ENCODE measurements at regions not wholly inside any gene's neighbourhood (a gene's known extent, or its start where the extent isn't known, plus 50 kb on each side); places are given as distances from the start of the nearest gene placed in this dataset.

DNA sequence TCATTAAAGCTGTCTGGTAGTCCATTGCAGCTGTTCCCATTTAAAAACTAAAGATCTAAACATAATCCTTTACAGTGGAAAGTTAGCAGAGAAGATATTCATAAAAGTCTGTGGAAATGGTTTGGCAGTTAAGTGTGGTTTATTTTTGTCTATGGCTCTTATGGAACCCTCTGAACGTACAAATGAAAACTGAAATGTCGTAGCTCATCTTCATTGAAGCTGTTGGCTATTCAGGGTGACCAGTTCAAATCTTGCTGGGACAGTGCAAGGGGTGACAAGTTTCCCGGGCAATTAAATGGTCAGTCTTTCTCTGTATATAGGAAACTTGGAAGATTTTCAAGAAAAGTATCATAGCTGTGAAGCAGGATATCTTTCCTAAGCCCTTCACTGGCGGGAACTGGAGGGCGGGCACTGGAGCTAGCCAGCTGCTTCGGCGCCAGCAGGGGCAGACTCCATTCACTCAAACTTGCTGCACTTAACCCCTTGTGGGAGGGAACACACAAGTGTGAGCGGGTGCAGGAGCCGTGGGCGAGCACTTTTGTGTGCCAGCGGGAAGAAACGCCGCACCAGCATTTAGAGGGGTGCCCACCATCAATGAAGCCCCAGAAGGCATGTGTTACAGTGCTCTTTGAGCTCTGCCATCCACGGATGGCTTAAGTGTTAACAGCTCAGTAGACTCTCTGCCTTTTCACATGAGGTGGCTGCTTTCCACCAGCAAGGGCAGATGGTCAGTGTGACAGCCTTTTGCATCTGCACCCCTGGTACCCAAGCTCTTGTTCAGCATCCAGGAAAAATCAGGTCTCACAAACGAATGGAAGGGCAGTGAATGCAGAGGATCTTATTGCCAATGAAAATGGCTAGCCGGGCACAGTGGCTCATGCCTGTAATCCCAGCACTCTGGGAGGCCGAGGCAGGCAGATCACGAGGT is 232.1 kb upstream of the KAZN start:
- TF ChIP-seq EP300 (IDR thresholded peaks at IDR 0.05; ENCODE audit: borderline replicate concordance), result no peak
- TF ChIP-seq, protein P1, sequence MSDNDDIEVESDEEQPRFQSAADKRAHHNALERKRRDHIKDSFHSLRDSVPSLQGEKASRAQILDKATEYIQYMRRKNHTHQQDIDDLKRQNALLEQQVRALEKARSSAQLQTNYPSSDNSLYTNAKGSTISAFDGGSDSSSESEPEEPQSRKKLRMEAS (IDR thresholded peaks at IDR 0.05), result no peak
- no peak for TF ChIP-seq TAF1 (IDR thresholded peaks at IDR 0.05; ENCODE audit: low read depth)
- TF ChIP-seq FOXM1 (IDR thresholded peaks at IDR 0.05; ENCODE audit: borderline replicate concordance, low read depth), result no peak

DNA sequence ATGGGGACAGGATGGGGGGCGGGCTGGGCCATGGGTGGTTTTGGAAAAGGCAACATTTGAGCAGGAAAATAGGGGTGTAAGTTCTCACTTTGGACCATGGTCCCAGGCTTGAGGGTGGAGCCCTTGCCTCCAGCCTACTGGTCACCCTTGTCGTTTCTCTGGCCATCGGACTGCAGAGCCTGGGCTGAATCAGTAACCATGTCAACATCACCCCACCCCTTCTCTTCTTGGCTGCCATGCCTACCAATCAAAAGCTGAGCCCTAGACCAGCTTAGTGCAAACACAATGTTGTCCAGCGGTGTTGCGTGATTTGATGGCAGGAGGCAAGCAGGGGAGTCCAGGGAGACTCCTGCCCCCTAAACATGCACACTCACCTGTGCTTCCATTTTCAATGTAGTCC is 231.0 kb upstream of the KAZN start:
- TF ChIP-seq, protein P1 (IDR thresholded peaks at IDR 0.05), result no peak
- TF ChIP-seq, protein P2, sequence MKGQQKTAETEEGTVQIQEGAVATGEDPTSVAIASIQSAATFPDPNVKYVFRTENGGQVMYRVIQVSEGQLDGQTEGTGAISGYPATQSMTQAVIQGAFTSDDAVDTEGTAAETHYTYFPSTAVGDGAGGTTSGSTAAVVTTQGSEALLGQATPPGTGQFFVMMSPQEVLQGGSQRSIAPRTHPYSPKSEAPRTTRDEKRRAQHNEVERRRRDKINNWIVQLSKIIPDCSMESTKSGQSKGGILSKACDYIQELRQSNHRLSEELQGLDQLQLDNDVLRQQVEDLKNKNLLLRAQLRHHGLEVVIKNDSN (IDR thresholded peaks at IDR 0.05), result no peak
- TF ChIP-seq EGR1 (IDR thresholded peaks at IDR 0.05), result no peak
- TF ChIP-seq CEBPB (IDR thresholded peaks at IDR 0.05), result no peak
- no peak for TF ChIP-seq TCF12 (IDR thresholded peaks at IDR 0.05; ENCODE audit: low read depth)
- no peak for TF ChIP-seq TEAD4 (IDR thresholded peaks at IDR 0.05)
- no peak for TF ChIP-seq CREB1 (IDR thresholded peaks at IDR 0.05; ENCODE audit: low read depth)
- no peak for TF ChIP-seq RAD21 (IDR thresholded peaks at IDR 0.05; ENCODE audit: low read depth)
- TF ChIP-seq NFIC (IDR thresholded peaks at IDR 0.05), result no peak
- no peak for TF ChIP-seq FOXM1 (IDR thresholded peaks at IDR 0.05; ENCODE audit: borderline replicate concordance, low read depth)
- no peak for TF ChIP-seq TAF1 (IDR thresholded peaks at IDR 0.05; ENCODE audit: low read depth)
- TF ChIP-seq ZBTB7A (IDR thresholded peaks at IDR 0.05; ENCODE audit: low read depth), result no peak
- TF ChIP-seq, protein P3, sequence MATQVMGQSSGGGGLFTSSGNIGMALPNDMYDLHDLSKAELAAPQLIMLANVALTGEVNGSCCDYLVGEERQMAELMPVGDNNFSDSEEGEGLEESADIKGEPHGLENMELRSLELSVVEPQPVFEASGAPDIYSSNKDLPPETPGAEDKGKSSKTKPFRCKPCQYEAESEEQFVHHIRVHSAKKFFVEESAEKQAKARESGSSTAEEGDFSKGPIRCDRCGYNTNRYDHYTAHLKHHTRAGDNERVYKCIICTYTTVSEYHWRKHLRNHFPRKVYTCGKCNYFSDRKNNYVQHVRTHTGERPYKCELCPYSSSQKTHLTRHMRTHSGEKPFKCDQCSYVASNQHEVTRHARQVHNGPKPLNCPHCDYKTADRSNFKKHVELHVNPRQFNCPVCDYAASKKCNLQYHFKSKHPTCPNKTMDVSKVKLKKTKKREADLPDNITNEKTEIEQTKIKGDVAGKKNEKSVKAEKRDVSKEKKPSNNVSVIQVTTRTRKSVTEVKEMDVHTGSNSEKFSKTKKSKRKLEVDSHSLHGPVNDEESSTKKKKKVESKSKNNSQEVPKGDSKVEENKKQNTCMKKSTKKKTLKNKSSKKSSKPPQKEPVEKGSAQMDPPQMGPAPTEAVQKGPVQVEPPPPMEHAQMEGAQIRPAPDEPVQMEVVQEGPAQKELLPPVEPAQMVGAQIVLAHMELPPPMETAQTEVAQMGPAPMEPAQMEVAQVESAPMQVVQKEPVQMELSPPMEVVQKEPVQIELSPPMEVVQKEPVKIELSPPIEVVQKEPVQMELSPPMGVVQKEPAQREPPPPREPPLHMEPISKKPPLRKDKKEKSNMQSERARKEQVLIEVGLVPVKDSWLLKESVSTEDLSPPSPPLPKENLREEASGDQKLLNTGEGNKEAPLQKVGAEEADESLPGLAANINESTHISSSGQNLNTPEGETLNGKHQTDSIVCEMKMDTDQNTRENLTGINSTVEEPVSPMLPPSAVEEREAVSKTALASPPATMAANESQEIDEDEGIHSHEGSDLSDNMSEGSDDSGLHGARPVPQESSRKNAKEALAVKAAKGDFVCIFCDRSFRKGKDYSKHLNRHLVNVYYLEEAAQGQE (IDR thresholded peaks at IDR 0.05; ENCODE audit: low read depth), result no peak
- TF ChIP-seq YY1 (IDR thresholded peaks at IDR 0.05; ENCODE audit: low read depth), result no peak
- no peak for TF ChIP-seq EP300 (IDR thresholded peaks at IDR 0.05; ENCODE audit: borderline replicate concordance)

DNA sequence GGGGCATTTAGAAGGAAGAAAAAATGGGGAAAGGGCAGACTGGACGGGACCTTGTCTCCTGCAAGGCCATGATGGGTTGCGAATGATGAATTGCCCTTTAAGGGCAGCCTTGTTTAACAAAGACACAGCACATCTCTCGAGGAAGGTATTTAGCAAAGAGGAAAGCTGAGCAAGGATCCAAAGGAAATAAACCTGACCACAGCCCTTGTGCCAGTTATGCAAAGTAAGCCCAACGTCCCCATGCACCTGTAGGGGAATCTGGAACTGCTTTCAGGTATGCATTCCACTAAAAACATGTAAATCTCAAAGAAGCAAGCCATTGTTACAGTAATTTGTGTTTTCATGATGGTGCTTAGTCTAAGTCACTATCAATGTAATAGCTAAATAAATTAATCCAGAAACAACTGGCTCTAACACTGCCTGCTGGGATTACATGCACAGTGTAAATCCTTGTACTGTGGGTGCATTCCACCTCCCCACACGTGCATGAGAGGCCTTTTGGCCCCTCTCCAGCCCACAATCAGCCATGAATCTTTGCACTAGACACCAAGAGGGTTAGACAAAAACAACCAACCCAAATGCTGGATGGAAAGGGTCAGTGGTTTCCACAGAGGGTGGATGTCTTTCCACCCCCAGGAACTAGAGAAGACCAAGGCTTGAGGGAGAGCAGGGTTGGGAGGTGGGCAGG is 228.8 kb upstream of the KAZN start:
- no peak for TF ChIP-seq EP300 (IDR thresholded peaks at IDR 0.05; ENCODE audit: borderline replicate concordance)
- TF ChIP-seq NFIC (IDR thresholded peaks at IDR 0.05), result no peak
- TF ChIP-seq YY1 (IDR thresholded peaks at IDR 0.05; ENCODE audit: low read depth), result no peak
- no peak for TF ChIP-seq FOXM1 (IDR thresholded peaks at IDR 0.05; ENCODE audit: borderline replicate concordance, low read depth)
- TF ChIP-seq EGR1 (IDR thresholded peaks at IDR 0.05), result no peak
- TF ChIP-seq ZBTB7A (IDR thresholded peaks at IDR 0.05; ENCODE audit: low read depth), result no peak
- TF ChIP-seq RAD21 (IDR thresholded peaks at IDR 0.05; ENCODE audit: low read depth), result no peak
- no peak for TF ChIP-seq CREB1 (IDR thresholded peaks at IDR 0.05; ENCODE audit: low read depth)
- TF ChIP-seq, protein P1 (IDR thresholded peaks at IDR 0.05), result no peak
- TF ChIP-seq, protein P3 (IDR thresholded peaks at IDR 0.05; ENCODE audit: low read depth), result no peak
- no peak for TF ChIP-seq TCF12 (IDR thresholded peaks at IDR 0.05; ENCODE audit: low read depth)
- no peak for TF ChIP-seq TAF1 (IDR thresholded peaks at IDR 0.05; ENCODE audit: low read depth)
- no peak for TF ChIP-seq CEBPB (IDR thresholded peaks at IDR 0.05)
- TF ChIP-seq, protein P2 (IDR thresholded peaks at IDR 0.05), result no peak
- no peak for TF ChIP-seq TEAD4 (IDR thresholded peaks at IDR 0.05)

DNA sequence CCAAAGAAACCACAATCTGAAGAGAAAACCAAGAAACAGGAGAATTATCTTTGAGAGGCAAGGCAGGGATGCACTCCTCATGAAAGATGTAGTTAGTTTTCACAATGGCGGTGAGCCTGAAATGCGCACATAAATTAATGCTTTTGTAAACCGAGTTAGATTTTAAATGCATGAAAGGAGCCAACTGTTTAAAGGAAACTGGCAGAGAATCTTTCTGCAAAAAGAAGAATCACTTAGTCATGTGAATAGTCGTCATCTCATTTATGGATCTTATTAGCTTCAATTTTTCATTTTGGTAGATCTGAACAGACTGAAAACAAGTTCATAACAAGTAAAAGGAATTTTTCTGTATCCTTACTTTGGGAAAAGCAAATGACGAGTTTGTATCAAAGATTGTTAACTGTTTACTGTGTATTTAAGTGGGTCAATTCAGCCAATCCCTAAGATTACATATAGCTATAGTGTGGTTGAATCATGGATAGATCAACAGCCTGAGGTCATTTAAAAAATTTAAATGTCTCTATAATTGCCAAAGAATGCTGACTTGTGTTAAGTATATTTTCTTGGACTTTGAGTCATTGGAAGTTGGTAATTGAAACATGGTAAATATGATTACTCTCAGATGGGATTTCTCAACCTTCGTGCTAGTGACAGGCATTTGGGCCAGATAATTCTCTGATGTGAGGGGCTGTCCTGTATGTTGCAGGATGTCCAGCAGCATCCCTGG is 226.6 kb upstream of the KAZN start:
- TF ChIP-seq FOXM1 (IDR thresholded peaks at IDR 0.05; ENCODE audit: borderline replicate concordance, low read depth), result no peak
- TF ChIP-seq ZBTB7A (IDR thresholded peaks at IDR 0.05; ENCODE audit: low read depth), result no peak
- TF ChIP-seq NFIC (IDR thresholded peaks at IDR 0.05), result no peak
- TF ChIP-seq TEAD4 (IDR thresholded peaks at IDR 0.05), result no peak
- no peak for TF ChIP-seq YY1 (IDR thresholded peaks at IDR 0.05; ENCODE audit: low read depth)
- no peak for TF ChIP-seq TAF1 (IDR thresholded peaks at IDR 0.05; ENCODE audit: low read depth)
- TF ChIP-seq RAD21 (IDR thresholded peaks at IDR 0.05; ENCODE audit: low read depth), result no peak
- TF ChIP-seq, protein P1 (IDR thresholded peaks at IDR 0.05), result no peak
- TF ChIP-seq, protein P3 (IDR thresholded peaks at IDR 0.05; ENCODE audit: low read depth), result no peak
- TF ChIP-seq, protein P2 (IDR thresholded peaks at IDR 0.05), result no peak
- TF ChIP-seq CREB1 (IDR thresholded peaks at IDR 0.05; ENCODE audit: low read depth), result no peak
- TF ChIP-seq EP300 (IDR thresholded peaks at IDR 0.05; ENCODE audit: borderline replicate concordance), result no peak
- no peak for TF ChIP-seq EGR1 (IDR thresholded peaks at IDR 0.05)
- TF ChIP-seq CEBPB (IDR thresholded peaks at IDR 0.05), result no peak
- TF ChIP-seq TCF12 (IDR thresholded peaks at IDR 0.05; ENCODE audit: low read depth), result no peak
